ENCODE measurements at regions not wholly inside any gene's neighbourhood (a gene's known extent, or its start where the extent isn't known, plus 50 kb on each side); places are given as distances from the start of the nearest gene placed in this dataset.

GRCh38 chr10:4688601-4689000 is 137.4 kb upstream of the AKR1E2 start:
- no peaks in the 10 kb centered on the region for H3K79me2 ChIP-seq
- no peak for DNase-seq (ENCODE audit: low spot score)
- H3K36me3 ChIP-seq (replicated peaks; ENCODE audit: insufficient read depth, low read depth) = no peaks in the 10 kb centered on the region
- H3K27me3 ChIP-seq = no peaks in the 10 kb centered on the region
- peaks cover 9% of the 10 kb centered on the region for H3K4me1 ChIP-seq (ENCODE audit: insufficient read depth)
- H4K20me1 ChIP-seq (ENCODE audit: insufficient read depth, poor library complexity, severe bottlenecking) = no peaks in the 10 kb centered on the region
- H3K9me3 ChIP-seq (ENCODE audit: low read depth) = no peaks in the 10 kb centered on the region
- 39% methylated on average over 1 of the region's 1 CpG for WGBS (ENCODE audit: low lambda C conversion rate, missing lambda C conversion rate)
- H3K27ac ChIP-seq = peak overlapping the region; percentile 5
- no peak overlapping the region for H2AFZ ChIP-seq
- H3K9me2 ChIP-seq (replicated peaks; ENCODE audit: insufficient read depth) = no peaks in the 10 kb centered on the region
- H3K4me2 ChIP-seq = no peak overlapping the region
- H3K4me3 ChIP-seq = no peak overlapping the region
- TF ChIP-seq EZH2 (IDR thresholded peaks at IDR 0.05; ENCODE audit: borderline replicate concordance) = no peak
- no peak for TF ChIP-seq CTCF (IDR thresholded peaks at IDR 0.05; ENCODE audit: poor library complexity)
- no peak for TF ChIP-seq EZH2phosphoT487 (IDR thresholded peaks at IDR 0.05; ENCODE audit: low read depth, severe bottlenecking, unreplicated experiment)

GRCh38 chr10:4688168-4688567 is 137.8 kb upstream of the AKR1E2 start:
- no peak for DNase-seq (ENCODE audit: low spot score)
- Histone ChIP-seq H3K27ac (no peak overlapping the region), H3K27me3 (no peaks in the 10 kb centered on the region), H3K4me1 (ENCODE audit: insufficient read depth) (peaks cover 9% of the 10 kb centered on the region), H3K9me2 (replicated peaks; ENCODE audit: insufficient read depth) (no peaks in the 10 kb centered on the region), H2AFZ (no peak overlapping the region), H3K4me2 (no peak overlapping the region), H3K79me2 (no peaks in the 10 kb centered on the region), H3K9me3 (ENCODE audit: low read depth) (no peaks in the 10 kb centered on the region), H3K36me3 (replicated peaks; ENCODE audit: insufficient read depth, low read depth) (no peaks in the 10 kb centered on the region), H4K20me1 (ENCODE audit: insufficient read depth, poor library complexity, severe bottlenecking) (no peaks in the 10 kb centered on the region), H3K4me3 (no peak overlapping the region)
- WGBS (ENCODE audit: low lambda C conversion rate, missing lambda C conversion rate) = 61% methylated on average over 3 of the region's 3 CpGs
- TF ChIP-seq EZH2 (IDR thresholded peaks at IDR 0.05; ENCODE audit: borderline replicate concordance) (no peak), CTCF (IDR thresholded peaks at IDR 0.05; ENCODE audit: poor library complexity) (no peak), EZH2phosphoT487 (IDR thresholded peaks at IDR 0.05; ENCODE audit: low read depth, severe bottlenecking, unreplicated experiment) (no peak)

- TF ChIP-seq EZH2phosphoT487 (IDR thresholded peaks at IDR 0.05; ENCODE audit: low read depth, severe bottlenecking, unreplicated experiment) (no peak), EZH2 (IDR thresholded peaks at IDR 0.05; ENCODE audit: borderline replicate concordance) (no peak), CTCF (IDR thresholded peaks at IDR 0.05; ENCODE audit: poor library complexity) (no peak)
- no peaks in the 10 kb centered on the region for H3K79me2 ChIP-seq
- no peaks in the 10 kb centered on the region for H3K27me3 ChIP-seq
- DNase-seq (ENCODE audit: low spot score) = no peak
- H3K36me3 ChIP-seq (replicated peaks; ENCODE audit: insufficient read depth, low read depth) = no peaks in the 10 kb centered on the region
- H2AFZ ChIP-seq = no peak overlapping the region
- no peaks in the 10 kb centered on the region for H3K9me3 ChIP-seq (ENCODE audit: low read depth)
- H4K20me1 ChIP-seq (ENCODE audit: insufficient read depth, poor library complexity, severe bottlenecking) = no peaks in the 10 kb centered on the region
- 67% methylated on average over 3 of the region's 3 CpGs for WGBS (ENCODE audit: low lambda C conversion rate, missing lambda C conversion rate)
- H3K4me1 ChIP-seq (ENCODE audit: insufficient read depth) = peaks cover 9% of the 10 kb centered on the region
- H3K9me2 ChIP-seq (replicated peaks; ENCODE audit: insufficient read depth) = no peaks in the 10 kb centered on the region
- peak overlapping the region; percentile 38 for H3K27ac ChIP-seq
- H3K4me3 ChIP-seq = no peak overlapping the region
- H3K4me2 ChIP-seq = no peak overlapping the region
These were observed 138.6 kb upstream of the AKR1E2 start for GRCh38 chr10:4687397-4687796.

- Histone ChIP-seq H3K36me3 (replicated peaks; ENCODE audit: insufficient read depth, low read depth) (no peaks in the 10 kb centered on the region), H2AFZ (no peak overlapping the region)
These were observed 139.4 kb upstream of the AKR1E2 start for GRCh38 chr10:4686644-4686996.

More at GRCh38 chr10:4686644-4686996, 139.4 kb upstream of the AKR1E2 start:
- Histone ChIP-seq H3K4me2 (no peak overlapping the region), H3K4me3 (no peak overlapping the region), H3K27ac (peak overlapping the region; percentile 83), H3K4me1 (ENCODE audit: insufficient read depth) (peaks cover 9% of the 10 kb centered on the region), H3K9me2 (replicated peaks; ENCODE audit: insufficient read depth) (no peaks in the 10 kb centered on the region), H4K20me1 (ENCODE audit: insufficient read depth, poor library complexity, severe bottlenecking) (no peaks in the 10 kb centered on the region), H3K79me2 (no peaks in the 10 kb centered on the region), H3K9me3 (ENCODE audit: low read depth) (no peaks in the 10 kb centered on the region), H3K27me3 (no peaks in the 10 kb centered on the region)
- TF ChIP-seq EZH2phosphoT487 (IDR thresholded peaks at IDR 0.05; ENCODE audit: low read depth, severe bottlenecking, unreplicated experiment) (no peak), CTCF (IDR thresholded peaks at IDR 0.05; ENCODE audit: poor library complexity) (no peak), EZH2 (IDR thresholded peaks at IDR 0.05; ENCODE audit: borderline replicate concordance) (no peak)
- DNase-seq (ENCODE audit: low spot score) = peak; percentile 67
- 66% methylated on average over 4 of the region's 4 CpGs for WGBS (ENCODE audit: low lambda C conversion rate, missing lambda C conversion rate)
